NCI-H1092 (cell line): ENCODE measurements at regions not wholly inside any gene's neighbourhood (a gene's known extent, or its start where the extent isn't known, plus 50 kb on each side); places are given as distances from the start of the nearest gene placed in this dataset.
"Not testable (repeated sequence)": the region's sequence is repeated elsewhere in the genome, so short reads cannot be mapped to it uniquely, and the experiment has no call there.

ENCODE experiments used
- DNase-seq: peaks from one replicate; lab custom pipeline; 2025; lab: John Stamatoyannopoulos, UW

GRCh38 chr3:145427355-145427754 lies 733.6 kb downstream of the PLOD2 start:
- no peak for DNase-seq

GRCh38 chr3:145429546-145429945 lies 731.4 kb downstream of the PLOD2 start:
- no peak for DNase-seq

DNA sequence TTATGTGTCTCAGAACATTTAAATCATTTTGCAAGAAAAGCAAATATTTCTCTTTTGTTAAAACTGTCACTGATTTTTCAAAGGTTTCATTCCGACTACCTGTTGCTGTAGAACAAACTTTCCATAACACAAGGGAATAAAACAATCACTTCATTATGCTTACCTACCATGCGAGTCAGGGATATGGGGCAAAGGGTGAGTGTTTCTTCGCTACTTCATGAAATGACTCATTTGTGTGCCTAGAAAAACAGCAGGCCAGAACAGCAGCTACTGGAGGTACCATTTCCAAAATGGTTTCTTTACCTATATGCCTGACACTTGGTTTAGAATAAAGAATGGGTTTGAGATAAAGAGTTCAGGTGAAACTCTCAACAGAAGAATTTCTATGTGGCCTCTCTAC lies 712.5 kb downstream of the PLOD2 start:
- no peak for DNase-seq

DNA sequence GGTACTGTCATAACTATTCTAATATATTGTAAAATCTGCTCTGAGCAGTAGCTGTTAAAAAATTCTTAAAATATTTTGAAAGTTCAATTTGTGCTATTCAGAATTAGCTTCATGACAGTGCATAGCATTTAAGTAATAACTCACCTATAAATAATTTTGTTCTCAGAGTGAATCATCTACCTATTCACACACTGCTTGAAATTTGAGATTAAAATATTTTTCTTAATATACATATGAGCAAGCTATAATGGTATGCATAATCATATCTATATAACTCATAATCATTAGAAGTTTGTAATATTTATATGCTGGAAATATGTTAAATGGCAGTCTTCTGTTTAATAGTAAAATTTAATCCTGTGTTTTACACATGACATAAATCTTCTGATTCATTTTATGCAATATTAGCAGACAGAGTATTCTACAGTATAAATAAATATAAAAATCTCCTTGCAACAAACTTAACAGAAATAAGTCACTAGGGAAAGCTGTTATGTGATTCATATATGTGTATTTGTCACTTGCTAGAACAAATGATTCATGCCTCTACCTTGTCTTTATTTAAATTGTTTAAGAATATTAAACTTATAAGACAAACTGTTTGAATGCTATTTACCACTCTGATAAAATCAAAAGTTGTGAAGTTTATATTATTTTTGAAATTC lies 710.8 kb downstream of the PLOD2 start:
- no peak for DNase-seq

DNA sequence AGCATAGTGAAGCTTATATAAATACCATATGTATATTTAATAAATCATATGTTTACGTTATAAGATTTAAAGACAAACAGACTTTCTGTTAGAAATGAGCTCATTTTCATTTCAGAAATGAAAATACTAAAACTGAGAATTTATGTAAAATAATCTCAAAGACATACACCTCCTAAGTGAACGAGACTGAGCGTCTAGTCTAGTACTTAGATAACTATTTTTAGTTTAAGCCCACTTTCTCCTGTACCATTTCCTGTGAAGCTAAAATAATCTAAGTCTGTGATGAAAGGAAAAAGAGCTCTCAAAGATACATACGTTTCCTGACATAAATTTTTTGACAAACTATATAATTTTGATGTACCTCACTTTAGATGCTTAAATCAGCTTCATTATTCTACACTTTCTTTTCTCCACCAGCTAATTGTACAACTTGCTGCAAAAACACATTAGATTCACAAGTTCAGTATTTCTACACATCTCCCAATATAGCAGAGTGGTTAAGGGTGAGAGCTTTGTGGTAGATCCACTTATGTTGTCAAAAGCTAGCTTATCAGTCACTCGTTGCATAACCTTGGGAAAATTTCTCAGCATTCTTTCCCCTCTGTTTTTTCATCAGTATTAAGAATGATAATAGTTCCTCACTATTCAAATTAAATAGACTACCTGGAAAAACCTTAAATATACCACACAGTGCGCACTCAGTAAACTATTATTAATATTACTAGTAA lies 703.0 kb downstream of the PLOD2 start:
- DNase-seq: no peak

DNA sequence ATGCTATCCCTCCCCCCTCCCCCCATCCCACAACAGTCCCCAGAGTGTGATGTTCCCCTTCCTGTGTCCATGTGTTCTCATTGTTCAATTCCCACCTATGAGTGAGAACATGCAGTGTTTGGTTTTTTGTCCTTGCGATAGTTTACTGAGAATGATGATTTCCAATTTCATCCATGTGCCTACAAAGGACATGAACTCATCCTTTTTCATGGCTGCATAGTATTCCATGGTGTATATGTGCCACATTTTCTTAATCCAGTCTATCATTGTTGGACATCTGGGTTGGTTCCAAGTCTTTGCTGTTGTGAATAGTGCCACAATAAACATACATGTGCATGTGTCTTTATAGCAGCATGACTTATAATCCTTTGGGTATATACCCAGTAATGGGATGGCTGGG lies 701.3 kb downstream of the PLOD2 start:
- not testable (repeated sequence) for DNase-seq

DNA sequence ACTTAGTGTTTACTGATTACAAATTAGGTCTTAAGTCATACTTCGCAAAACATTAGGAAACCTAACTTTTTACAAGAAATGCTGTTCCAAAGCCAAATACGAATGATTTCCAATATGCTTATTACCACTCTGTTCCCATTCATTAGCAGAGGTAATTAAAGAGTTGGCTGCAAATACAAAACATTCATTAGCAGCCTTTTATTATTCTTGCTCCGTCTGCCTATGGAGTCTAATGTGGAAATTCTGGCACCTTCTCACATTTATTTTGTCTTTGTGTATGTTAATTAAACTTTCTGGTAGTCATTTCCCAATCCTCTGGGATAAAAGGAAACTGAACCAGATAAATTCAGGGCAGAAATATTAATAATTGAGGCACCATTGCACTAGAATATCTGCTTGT lies 689.0 kb downstream of the PLOD2 start:
- no peak for DNase-seq

- not testable (repeated sequence) for DNase-seq
These were observed 678.2 kb downstream of the PLOD2 start for GRCh38 chr3:145482735-145483134.

DNA sequence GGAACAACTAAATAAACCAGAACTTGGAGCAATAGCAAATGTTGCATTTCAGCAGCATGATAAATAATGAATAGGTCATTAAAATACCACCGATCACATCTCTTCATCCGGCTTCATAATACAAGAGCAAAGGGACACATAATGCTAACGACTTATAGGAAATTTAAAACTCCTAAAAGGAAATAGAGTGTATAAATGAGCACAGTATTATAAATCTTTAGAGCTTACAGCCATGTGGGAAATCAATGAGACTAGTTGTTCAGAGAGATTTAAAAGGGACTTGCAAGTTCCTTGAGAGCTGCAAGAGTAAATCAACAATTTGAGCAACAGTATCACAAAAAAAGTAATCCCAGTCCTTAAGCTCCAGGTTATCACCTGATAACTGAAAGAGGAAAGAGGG lies 677.0 kb downstream of the PLOD2 start:
- DNase-seq: no peak

DNA sequence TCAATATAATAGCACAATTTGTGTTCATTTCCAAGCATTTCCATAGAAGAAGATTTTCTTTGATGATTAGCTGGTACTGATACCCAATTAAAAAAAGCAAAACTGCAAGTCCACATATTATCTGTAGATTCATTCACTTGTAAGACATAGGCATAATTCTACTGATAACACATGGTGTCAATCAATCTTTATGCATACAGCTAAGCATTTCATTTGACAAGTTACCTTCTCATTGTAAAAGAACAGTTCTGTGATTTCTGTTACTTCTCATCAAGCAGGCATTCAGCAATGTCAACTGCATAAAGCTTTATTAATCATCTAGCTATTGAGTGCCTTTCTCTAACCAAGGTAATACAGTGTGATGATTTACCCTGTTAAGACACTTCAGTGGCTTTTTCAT lies 672.0 kb downstream of the PLOD2 start:
- no peak for DNase-seq

DNA sequence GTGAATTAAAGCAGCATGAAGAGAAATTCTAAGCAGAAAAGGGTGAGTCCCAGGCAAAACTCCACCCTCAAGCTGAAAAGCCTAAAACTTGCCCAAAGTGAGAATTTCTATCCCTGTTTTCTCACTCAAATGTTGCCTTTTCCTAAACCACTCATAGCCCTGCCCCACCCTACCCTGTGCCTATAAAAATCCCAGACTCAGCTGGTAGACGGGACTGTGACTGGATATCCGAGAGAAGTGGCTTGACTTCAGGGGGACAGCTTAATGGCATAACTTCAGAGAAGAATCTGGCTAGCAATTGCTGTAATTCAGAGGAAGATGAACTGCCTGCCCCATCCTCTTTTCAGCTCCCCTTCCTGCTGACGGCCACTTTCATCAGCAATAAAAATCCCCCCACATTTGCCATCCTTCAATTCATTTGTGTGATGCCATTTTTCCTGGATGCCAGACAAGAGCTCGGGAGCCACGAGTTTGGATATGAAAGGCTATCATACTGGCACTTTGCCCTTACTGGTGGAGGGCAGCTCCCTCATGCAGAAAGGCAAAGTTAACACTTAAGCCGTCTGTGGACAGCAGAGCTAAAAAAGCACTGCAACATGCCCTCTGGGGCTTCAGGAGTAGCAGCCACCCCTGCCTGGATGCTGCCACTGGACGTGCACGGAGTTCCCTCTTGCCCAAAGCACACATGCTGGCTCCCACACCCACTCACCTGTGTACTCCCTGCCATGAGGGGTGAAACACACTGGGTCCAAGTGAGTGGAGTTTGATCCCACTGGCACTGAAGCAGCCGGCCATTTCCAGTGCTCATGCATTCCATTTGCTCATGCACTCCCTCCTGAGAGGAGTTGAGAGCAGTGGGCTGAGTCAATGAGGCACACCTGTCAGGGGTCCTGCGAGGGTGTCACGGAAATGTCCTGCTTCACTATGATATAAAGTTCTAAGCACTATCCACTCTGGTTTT lies 670.6 kb downstream of the PLOD2 start:
- no peak for DNase-seq

- DNase-seq: no peak
These were observed 668.5 kb downstream of the PLOD2 start for GRCh38 chr3:145492456-145492855.

DNA sequence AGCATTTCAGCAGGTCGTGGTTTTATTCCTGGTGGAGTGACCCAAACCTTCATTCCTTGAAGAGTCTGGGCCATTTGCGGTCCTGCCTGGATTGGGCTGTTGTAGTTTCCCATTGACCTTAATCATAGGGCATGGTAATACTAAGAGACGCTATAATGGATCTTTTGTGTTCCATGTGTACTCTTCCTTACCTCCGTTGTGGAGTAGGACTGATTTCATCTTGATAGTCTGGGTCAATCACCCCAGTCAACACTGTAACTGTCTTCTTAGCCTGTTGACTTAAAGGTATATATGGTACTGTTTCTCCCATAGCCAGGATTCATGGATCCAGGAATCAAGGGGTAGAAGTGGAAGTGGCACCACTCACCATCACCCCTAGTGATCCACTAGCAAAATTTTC lies 643.6 kb downstream of the PLOD2 start:
- not testable (repeated sequence) for DNase-seq

DNA sequence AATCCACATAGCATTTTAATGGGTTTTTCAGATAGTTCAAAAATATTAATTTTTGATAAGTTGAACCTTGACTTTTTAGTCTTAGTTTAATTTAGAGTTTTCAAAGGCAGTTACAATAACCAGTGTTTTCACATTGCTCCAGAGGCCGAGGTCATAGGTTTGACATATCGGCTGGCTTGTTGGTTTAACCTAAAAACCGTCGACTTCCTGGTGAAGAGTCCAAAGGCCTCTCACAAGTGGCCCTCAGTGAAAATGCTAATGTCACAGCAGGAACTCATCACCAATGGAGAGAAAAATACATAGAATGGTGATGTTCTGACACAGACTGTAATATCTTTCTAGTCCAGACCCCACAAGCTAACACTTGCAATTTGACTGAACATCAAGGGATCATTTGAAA lies 642.3 kb downstream of the PLOD2 start:
- DNase-seq: no peak

GRCh38 chr3:145519398-145520047 lies 641.5 kb downstream of the PLOD2 start:
- no peak for DNase-seq

DNA sequence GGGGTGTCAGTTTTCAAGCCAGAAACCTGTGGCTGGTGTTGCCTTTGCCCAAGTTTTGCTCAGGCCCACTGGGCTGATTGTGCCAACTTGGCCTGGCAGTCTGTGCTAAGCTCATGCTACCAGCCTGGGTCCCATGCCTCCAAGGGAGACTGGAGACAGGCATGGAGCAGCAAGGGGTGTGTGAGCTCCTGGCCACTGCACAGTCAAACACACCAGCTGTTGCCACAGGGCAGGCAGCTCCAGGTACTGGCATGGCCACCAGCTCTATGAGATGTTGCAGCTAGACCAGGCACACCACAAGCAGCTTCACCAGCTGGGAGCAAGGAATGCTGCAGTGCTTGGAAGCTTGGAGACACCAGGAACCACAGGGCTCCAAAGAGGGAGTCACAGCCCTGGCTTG lies 638.8 kb downstream of the PLOD2 start:
- no peak for DNase-seq

- no peak for DNase-seq
These were observed 637.9 kb downstream of the PLOD2 start for GRCh38 chr3:145522893-145523651.

DNA sequence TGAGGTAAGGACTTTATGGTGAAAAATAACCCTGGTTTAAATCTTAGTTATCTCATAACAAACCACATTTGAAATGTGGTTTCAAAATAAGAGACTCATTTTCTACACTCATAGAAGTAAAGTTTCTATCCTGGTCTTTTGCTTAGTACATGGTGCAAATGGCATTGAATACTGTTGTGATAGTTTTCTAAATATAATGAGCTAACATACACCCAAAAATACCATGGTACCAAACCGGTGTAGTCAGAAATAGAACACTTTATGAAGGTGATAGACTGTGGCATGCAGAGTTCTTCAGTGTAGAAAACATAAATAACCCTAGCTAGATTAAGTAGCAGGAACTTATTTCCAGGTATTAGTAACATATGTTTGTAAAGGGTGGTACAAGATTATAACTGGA lies 629.4 kb downstream of the PLOD2 start:
- no peak for DNase-seq

DNA sequence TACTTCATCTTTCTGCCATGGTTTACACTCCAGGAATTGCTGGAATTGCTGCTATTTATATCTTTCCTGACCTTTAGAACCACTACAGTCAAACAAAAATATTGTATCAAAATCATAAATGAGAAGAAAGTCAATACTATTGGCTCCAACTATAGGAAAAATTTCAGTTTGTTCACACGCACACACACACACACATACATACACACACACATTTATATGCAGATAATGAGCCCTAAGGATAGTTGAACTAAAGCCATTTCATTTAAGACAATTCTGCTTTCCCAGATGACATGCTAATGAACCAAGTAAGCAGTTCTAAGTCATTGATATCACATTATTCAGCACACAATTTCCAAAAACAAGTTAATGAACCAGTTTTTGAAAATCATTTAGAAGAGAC lies 627.3 kb downstream of the PLOD2 start:
- no peak for DNase-seq

DNA sequence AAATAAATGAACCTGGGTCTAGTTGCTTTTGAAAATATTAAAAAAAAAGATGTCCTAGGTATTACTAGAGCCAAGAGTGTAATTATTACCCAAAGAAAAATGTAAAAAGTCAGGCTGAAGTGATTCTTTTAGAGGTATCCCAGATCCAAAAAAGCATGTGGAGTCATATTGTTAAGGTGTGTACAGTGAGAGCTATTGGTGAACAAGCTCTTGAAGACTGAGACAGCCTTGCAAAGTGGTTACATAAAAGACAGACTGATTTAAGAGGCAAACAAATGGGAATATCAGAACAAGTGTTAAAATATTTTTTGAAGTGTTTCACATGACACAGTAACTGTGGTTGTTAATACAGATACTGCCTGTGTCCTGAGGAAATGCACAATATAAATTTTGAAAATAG lies 624.5 kb downstream of the PLOD2 start:
- no peak for DNase-seq

DNA sequence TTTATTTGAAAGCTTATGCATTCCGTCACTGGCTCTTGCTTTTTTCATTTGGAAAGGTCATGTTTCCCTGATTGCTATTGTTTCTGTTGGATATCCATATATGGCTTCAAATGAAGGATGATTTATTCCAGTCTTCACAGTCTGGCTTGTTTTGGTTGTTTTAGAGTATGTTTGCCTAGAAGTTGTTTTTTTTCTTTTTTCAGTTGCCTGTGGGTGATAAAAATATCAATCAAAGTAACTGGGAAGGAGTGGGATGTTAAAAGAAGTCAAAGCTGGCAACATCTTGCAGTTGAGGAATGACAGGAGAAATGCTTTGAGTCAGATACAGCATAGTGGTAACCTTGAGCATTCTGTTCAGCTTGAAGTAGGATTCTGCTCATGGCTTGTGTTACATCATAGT lies 610.5 kb downstream of the PLOD2 start:
- DNase-seq: no peak
